SU-DHL-6 (cell line): ENCODE measurements at regions not wholly inside any gene's neighbourhood (a gene's known extent, or its start where the extent isn't known, plus 50 kb on each side); places are given as distances from the start of the nearest gene placed in this dataset.

ENCODE experiments used
- CTCF ChIP-seq: fragments of 200-600 bp; sonication (generic); IDR thresholded peaks from one replicate; pipeline ENCODE4 v1.5.1; 2017; ENCODE audit warnings: antibody characterized with exemption, mild to moderate bottlenecking, low read length, moderate library complexity; ENCODE audit not compliant: insufficient read depth, poor library complexity, severe bottlenecking
- EZH2phosphoT487 ChIP-seq: fragments of 200-600 bp; sonication (generic), shearing (Covaris generic); conservative IDR thresholded peaks from 2 replicates; pipeline ENCODE4 v1.6.1; 2018; ENCODE audit warnings: mild to moderate bottlenecking, antibody characterized with exemption, low read length, moderate library complexity, mixed read lengths

- TF ChIP-seq CTCF (no peak), EZH2phosphoT487 (no peak)
These were observed 152.4 kb downstream of the KIF26A start for GRCh38 chr14:104290756-104291122.
